ENCODE measurements at regions not wholly inside any gene's neighbourhood (a gene's known extent, or its start where the extent isn't known, plus 50 kb on each side); places are given as distances from the start of the nearest gene placed in this dataset.
A peak's percentile ranks its signal among the peaks of the same experiment; 100 is the strongest.

DNA sequence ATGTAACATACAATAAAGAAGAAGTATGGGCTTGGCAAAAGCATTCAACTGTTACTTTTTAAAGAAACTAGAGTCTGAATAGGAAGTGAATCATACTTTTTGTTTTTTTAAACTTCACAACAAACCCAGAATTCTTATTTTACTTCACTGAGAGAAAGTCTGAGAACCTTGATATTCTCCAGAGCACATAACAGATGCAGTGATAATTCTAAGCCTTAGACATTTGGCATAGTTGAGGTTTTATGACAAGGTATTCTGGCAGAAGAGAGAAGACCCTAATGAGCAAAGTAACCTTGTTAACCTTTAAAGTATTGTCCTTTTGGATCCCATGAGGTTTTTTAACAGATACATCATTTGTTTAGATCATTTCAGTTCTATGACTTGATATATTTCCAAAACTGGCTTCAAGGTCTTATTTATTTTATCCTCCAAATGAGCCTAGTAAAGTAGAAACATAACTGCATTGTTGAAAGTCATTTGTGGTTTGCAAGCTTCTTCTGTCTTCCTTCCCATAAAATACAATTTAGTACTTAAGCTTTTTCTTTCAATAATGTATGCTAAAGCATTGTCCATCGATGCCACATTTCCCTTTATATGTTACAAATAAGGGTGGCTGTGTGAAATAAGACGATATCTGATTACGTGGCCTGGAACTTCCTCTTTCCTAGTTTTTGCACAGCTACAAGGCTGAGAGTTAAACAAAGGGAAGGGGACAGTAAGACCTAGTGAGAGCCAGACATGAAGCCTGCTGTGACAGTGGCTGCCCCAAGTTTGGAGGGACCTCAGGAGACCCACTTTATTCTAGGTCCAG, 86.1 kb upstream of the ITPRID2 start:
- no peaks in the 10 kb centered on the region for H3K36me3 ChIP-seq (ENCODE audit: control insufficient read depth, insufficient read depth, low read length)
- peak in 1 of 3 donors; percentile 41 for ATAC-seq
- H3K4me3 ChIP-seq (ENCODE audit: low read length) = no peak overlapping the region
- no peak for DNase-seq
- Mint-ChIP-seq H3K27ac (no peak overlapping the region), H3K27me3 (ENCODE audit: low read depth in 2 of 2) (peaks cover 15 to 16% of the 10 kb centered on the region in 2 donors), H3K4me1 (no peaks in the 10 kb centered on the region), H3K36me3 (no peaks in the 10 kb centered on the region), H3K9me3 (no peaks in the 10 kb centered on the region), H3K4me3 (no peak overlapping the region)
- no peaks in the 10 kb centered on the region for H3K9me3 ChIP-seq (ENCODE audit: control insufficient read depth, insufficient read depth, low read length)
- TF ChIP-seq, protein P1, sequence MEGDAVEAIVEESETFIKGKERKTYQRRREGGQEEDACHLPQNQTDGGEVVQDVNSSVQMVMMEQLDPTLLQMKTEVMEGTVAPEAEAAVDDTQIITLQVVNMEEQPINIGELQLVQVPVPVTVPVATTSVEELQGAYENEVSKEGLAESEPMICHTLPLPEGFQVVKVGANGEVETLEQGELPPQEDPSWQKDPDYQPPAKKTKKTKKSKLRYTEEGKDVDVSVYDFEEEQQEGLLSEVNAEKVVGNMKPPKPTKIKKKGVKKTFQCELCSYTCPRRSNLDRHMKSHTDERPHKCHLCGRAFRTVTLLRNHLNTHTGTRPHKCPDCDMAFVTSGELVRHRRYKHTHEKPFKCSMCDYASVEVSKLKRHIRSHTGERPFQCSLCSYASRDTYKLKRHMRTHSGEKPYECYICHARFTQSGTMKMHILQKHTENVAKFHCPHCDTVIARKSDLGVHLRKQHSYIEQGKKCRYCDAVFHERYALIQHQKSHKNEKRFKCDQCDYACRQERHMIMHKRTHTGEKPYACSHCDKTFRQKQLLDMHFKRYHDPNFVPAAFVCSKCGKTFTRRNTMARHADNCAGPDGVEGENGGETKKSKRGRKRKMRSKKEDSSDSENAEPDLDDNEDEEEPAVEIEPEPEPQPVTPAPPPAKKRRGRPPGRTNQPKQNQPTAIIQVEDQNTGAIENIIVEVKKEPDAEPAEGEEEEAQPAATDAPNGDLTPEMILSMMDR (IDR thresholded peaks at IDR 0.05) = no peak
- intact Hi-C loops (cut with micrococcal nuclease) = no loop called here
- no peaks in the 10 kb centered on the region for H3K4me1 ChIP-seq (ENCODE audit: control insufficient read depth, insufficient read depth, low read length)
- no peaks in the 10 kb centered on the region for H3K27me3 ChIP-seq (ENCODE audit: control insufficient read depth, insufficient read depth, low read length)
- WGBS (ENCODE audit: insufficient coverage) = 5% methylated on average over 2 of the region's 3 CpGs
- H3K27ac ChIP-seq (ENCODE audit: low read length) = no peak overlapping the region

DNA sequence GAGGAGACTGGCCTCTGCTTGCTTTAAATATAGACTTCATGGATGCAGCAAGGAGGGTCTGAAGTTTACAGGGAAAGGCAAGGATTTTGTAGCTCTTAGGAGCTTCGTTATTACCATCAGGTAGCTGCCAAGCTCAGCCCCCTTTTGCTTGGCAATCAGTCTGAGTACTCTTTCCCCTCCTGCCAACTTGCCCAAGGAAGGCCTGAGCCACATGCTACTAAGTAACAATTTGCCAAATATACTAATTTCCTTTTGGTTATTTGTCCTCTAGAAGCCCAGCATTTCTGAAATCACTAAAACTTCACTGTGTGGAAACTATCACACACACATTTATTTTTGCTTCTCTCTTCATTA, 85.5 kb upstream of the ITPRID2 start:
- H3K27ac ChIP-seq (ENCODE audit: low read length) = no peak overlapping the region
- WGBS (ENCODE audit: insufficient coverage) = 59% methylated on average over 1 of the region's 1 CpG

DNA sequence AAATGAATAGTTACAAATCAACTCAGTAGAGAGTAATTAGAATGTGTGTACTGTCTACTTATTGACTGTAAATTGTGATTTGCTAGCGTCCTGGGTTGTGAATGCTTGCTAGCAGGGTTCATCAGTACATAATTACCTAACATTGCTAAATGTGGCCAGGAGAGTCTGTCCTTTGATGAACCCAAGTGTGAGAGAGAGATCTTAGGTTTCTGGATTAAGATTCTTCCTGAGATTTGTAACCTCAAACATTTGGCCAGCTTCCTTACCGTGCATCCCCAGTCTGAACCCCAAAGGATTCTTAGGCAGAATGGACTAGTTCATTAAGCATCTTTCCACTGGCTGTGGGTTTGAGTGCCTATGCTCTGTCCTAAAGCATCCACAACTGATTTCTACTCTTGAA, 84.0 kb upstream of the ITPRID2 start:
- Mint-ChIP-seq H3K4me1 (peaks cover 0 to 5% of the 10 kb centered on the region in 2 donors), H3K36me3 (no peaks in the 10 kb centered on the region), H3K4me3 (no peak overlapping the region), H3K27ac (no peak overlapping the region), H3K27me3 (ENCODE audit: low read depth in 2 of 2) (peaks cover 3 to 15% of the 10 kb centered on the region in 2 donors), H3K9me3 (no peaks in the 10 kb centered on the region)
- Histone ChIP-seq H3K36me3 (ENCODE audit: control insufficient read depth, insufficient read depth, low read length) (no peaks in the 10 kb centered on the region), H3K9me3 (ENCODE audit: control insufficient read depth, insufficient read depth, low read length) (no peaks in the 10 kb centered on the region), H3K4me3 (ENCODE audit: low read length) (no peak overlapping the region), H3K4me1 (ENCODE audit: control insufficient read depth, insufficient read depth, low read length) (no peaks in the 10 kb centered on the region), H3K27me3 (ENCODE audit: control insufficient read depth, insufficient read depth, low read length) (no peaks in the 10 kb centered on the region), H3K27ac (ENCODE audit: low read length) (no peak overlapping the region)
- no peak for DNase-seq
- no peak for ATAC-seq
- intact Hi-C loops (cut with micrococcal nuclease) = no loop called here
- WGBS (ENCODE audit: insufficient coverage) = 90% methylated on average over 2 of the region's 2 CpGs
- TF ChIP-seq, protein P1 (IDR thresholded peaks at IDR 0.05) = no peak

More for the DNA sequence above, 85.5 kb upstream of the ITPRID2 start:
- Histone ChIP-seq H3K4me3 (ENCODE audit: low read length) (no peak overlapping the region), H3K27me3 (ENCODE audit: control insufficient read depth, insufficient read depth, low read length) (no peaks in the 10 kb centered on the region), H3K9me3 (ENCODE audit: control insufficient read depth, insufficient read depth, low read length) (no peaks in the 10 kb centered on the region), H3K4me1 (ENCODE audit: control insufficient read depth, insufficient read depth, low read length) (no peaks in the 10 kb centered on the region), H3K36me3 (ENCODE audit: control insufficient read depth, insufficient read depth, low read length) (no peaks in the 10 kb centered on the region)
- H3K36me3 Mint-ChIP-seq = no peaks in the 10 kb centered on the region
- H3K27me3 Mint-ChIP-seq (ENCODE audit: low read depth in 2 of 2) = peaks cover 10 to 15% of the 10 kb centered on the region in 2 donors
- peaks cover 0 to 4% of the 10 kb centered on the region in 2 donors for H3K4me1 Mint-ChIP-seq
- ATAC-seq (no peak), DNase-seq (no peak)
- no peak overlapping the region for H3K27ac Mint-ChIP-seq
- TF ChIP-seq, protein P1 (IDR thresholded peaks at IDR 0.05) = no peak
- no peak overlapping the region for H3K4me3 Mint-ChIP-seq
- H3K9me3 Mint-ChIP-seq = no peaks in the 10 kb centered on the region
- intact Hi-C loops (cut with micrococcal nuclease) = no loop called here

All from natural killer cell (primary cell).